ENCODE measurements at regions not wholly inside any gene's neighbourhood (a gene's known extent, or its start where the extent isn't known, plus 50 kb on each side); places are given as distances from the start of the nearest gene placed in this dataset.

- no peak for DNase-seq (ENCODE audit: low spot score)
- in situ Hi-C loops (cut with MboI; ENCODE audit: low pct_unique_long_range_greater_than_20kb, low sequenced_read_pairs, unreplicated experiment): no loop called here
- TF ChIP-seq CTCF (IDR thresholded peaks at IDR 0.05; ENCODE audit: extremely low read depth, insufficient read depth, missing control alignments): no peak
Measured at GRCh38 chr10:8533462-8533861, 479.0 kb downstream of the GATA3 start.

DNA sequence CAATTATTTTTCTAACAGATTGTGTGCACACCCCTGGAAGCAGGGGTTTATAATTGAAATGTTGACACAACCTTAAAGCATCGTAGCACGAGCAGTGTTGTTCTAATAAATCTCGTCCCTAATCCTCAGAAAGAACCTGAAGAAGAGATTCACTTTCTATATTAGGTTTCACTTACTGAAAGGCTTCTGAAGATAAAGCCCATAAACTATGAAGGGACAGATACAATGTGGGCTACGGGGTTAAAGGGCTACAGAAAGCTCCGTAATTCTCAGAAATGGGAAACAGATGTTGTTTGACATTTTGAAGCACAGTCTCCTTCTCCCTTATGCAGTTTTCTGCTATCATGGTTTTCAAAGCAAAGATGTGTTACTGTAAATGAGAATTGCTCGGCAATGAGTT lies 479.6 kb downstream of the GATA3 start:
- DNase-seq (ENCODE audit: low spot score): no peak
- no peak for TF ChIP-seq CTCF (IDR thresholded peaks at IDR 0.05; ENCODE audit: extremely low read depth, insufficient read depth, missing control alignments)
- in situ Hi-C loops (cut with MboI; ENCODE audit: low pct_unique_long_range_greater_than_20kb, low sequenced_read_pairs, unreplicated experiment): no loop called here

- in situ Hi-C loops (cut with MboI; ENCODE audit: low pct_unique_long_range_greater_than_20kb, low sequenced_read_pairs, unreplicated experiment): no loop called here
- no peak for DNase-seq (ENCODE audit: low spot score)
- TF ChIP-seq CTCF (IDR thresholded peaks at IDR 0.05; ENCODE audit: extremely low read depth, insufficient read depth, missing control alignments): no peak
Measured at GRCh38 chr10:8534891-8535290, 480.4 kb downstream of the GATA3 start.

DNA sequence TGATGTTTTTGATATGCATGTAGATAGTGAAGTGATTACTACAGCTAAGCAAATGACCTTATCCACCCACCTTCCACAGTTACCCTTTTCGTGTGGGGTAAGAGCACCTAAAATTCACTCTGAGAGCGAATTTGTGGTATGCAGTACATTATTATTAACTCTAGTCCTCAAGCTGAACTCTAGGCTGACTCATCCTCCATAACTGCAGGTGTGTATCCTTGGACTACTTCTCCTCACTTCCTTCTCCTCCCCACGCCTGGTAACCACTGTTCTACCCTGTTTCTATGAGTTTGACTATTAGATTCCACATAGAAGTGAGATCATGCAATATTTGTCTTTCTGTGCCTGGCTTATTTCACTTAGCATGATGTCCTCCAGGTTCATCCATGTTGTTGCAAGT lies 484.6 kb downstream of the GATA3 start:
- no peak for TF ChIP-seq CTCF (IDR thresholded peaks at IDR 0.05; ENCODE audit: extremely low read depth, insufficient read depth, missing control alignments)

GRCh38 chr10:8543361-8544056 lies 489.0 kb downstream of the GATA3 start:
- DNase-seq (ENCODE audit: low spot score): no peak
- in situ Hi-C loops (cut with MboI; ENCODE audit: low pct_unique_long_range_greater_than_20kb, low sequenced_read_pairs, unreplicated experiment): no loop called here

More for the DNA sequence above, 484.6 kb downstream of the GATA3 start:
- no peak for DNase-seq (ENCODE audit: low spot score)
- in situ Hi-C loops (cut with MboI; ENCODE audit: low pct_unique_long_range_greater_than_20kb, low sequenced_read_pairs, unreplicated experiment): no loop called here

GRCh38 chr10:8544057-8544380 lies 489.5 kb downstream of the GATA3 start:
- in situ Hi-C loops (cut with MboI; ENCODE audit: low pct_unique_long_range_greater_than_20kb, low sequenced_read_pairs, unreplicated experiment): no loop called here
- no peak for TF ChIP-seq CTCF (IDR thresholded peaks at IDR 0.05; ENCODE audit: extremely low read depth, insufficient read depth, missing control alignments)
- DNase-seq (ENCODE audit: low spot score): no peak

More at GRCh38 chr10:8543361-8544056, 489.0 kb downstream of the GATA3 start:
- no peak for TF ChIP-seq CTCF (IDR thresholded peaks at IDR 0.05; ENCODE audit: extremely low read depth, insufficient read depth, missing control alignments)

Measured in GM13977 (cell line).